ENCODE measurements at regions not wholly inside any gene's neighbourhood (a gene's known extent, or its start where the extent isn't known, plus 50 kb on each side); places are given as distances from the start of the nearest gene placed in this dataset.

DNA sequence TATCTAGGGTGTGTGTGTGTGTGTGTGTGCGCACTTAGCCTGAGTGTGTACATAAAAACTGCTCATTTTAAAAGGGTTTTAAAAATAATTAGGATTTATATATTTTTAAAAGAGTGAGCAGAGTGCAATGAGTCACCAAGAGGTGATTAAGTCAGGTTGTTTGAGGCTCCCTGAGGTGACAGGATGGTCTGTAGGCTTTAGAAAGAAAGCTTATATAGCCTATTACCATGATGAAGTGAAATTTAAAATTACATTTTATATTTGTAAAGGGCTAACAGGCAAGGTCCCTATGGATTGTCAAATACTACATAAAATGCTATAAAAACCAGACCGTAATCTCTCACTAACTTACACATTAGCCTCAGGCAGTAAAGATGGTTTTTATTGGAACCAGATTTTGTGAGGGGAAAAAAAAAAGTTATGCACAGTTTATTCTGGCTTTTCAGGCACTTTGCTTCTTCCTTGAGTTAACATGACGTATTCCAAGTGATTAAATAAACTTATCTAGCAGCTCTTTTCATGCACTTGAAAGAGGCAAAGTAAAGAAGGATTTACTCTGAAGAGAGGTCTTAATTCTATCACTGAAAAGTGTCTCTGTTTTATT lies 711.7 kb upstream of the PTBP2 start (continued):
- no peak for TF ChIP-seq BCL11B (tag by site-specific recombination; IDR thresholded peaks at IDR 0.05; ENCODE audit: low read depth)
- no peak for TF ChIP-seq ZNF596 (tag by site-specific recombination; IDR thresholded peaks at IDR 0.05)
- TF ChIP-seq ZNF184 (tag by site-specific recombination; IDR thresholded peaks at IDR 0.05): no peak
- no peak for TF ChIP-seq ZNF558 (tag by site-specific recombination; IDR thresholded peaks at IDR 0.05)
- TF ChIP-seq, protein P1, sequence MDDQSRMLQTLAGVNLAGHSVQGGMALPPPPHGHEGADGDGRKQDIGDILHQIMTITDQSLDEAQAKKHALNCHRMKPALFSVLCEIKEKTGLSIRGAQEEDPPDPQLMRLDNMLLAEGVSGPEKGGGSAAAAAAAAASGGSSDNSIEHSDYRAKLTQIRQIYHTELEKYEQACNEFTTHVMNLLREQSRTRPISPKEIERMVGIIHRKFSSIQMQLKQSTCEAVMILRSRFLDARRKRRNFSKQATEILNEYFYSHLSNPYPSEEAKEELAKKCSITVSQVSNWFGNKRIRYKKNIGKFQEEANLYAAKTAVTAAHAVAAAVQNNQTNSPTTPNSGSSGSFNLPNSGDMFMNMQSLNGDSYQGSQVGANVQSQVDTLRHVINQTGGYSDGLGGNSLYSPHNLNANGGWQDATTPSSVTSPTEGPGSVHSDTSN (CRISPR knock-in tag; IDR thresholded peaks at IDR 0.05): no peak
- TF ChIP-seq, protein P2, sequence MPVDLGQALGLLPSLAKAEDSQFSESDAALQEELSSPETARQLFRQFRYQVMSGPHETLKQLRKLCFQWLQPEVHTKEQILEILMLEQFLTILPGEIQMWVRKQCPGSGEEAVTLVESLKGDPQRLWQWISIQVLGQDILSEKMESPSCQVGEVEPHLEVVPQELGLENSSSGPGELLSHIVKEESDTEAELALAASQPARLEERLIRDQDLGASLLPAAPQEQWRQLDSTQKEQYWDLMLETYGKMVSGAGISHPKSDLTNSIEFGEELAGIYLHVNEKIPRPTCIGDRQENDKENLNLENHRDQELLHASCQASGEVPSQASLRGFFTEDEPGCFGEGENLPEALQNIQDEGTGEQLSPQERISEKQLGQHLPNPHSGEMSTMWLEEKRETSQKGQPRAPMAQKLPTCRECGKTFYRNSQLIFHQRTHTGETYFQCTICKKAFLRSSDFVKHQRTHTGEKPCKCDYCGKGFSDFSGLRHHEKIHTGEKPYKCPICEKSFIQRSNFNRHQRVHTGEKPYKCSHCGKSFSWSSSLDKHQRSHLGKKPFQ (tag by site-specific recombination; IDR thresholded peaks at IDR 0.05): no peak
- TF ChIP-seq, protein P3, sequence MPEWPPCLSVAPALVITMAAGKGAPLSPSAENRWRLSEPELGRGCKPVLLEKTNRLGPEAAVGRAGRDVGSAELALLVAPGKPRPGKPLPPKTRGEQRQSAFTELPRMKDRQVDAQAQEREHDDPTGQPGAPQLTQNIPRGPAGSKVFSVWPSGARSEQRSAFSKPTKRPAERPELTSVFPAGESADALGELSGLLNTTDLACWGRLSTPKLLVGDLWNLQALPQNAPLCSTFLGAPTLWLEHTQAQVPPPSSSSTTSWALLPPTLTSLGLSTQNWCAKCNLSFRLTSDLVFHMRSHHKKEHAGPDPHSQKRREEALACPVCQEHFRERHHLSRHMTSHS (tag by site-specific recombination; IDR thresholded peaks at IDR 0.05): no peak
- no peak for TF ChIP-seq ZIC2 (tag by site-specific recombination; IDR thresholded peaks at IDR 0.05)

DNA sequence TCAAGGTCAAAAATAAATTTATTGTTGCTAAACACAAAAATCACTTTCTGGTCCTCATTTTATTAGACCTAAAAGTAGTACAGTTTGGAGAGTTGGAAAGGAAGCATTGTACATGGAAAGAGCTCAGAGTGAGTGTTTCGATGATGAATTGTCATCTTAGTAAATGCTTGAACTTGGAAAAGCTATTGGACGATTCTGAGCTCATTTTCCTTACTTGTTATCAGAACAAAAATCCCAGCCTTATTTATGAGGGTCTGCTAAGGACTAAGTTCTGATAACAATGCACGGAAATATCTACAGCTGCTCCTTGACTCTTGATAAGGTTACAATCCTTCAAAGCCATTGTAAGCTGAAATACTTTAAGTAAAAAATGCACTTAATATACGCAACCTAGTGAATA lies 710.0 kb upstream of the PTBP2 start:
- no peak overlapping the region for H3K4me3 ChIP-seq (ENCODE audit: low read depth, low read length)
- POLR2A ChIA-PET: no interaction called here
- CTCF ChIA-PET: interaction anchor here (0.6 kb wide), 1 partner anchor 133 kb away, joined by 3 read pairs; no protein-coding TSS in a partner anchor
- no peaks in the 10 kb centered on the region for H3K4me1 ChIP-seq (ENCODE audit: control insufficient read depth, insufficient read depth, low read length)
- H3K36me3 ChIP-seq (ENCODE audit: control insufficient read depth in 2 of 2, insufficient read depth in 1 of 2, low read length in 2 of 2): no peaks in the 10 kb centered on the region
- TF ChIP-seq ZNF175 (tag by site-specific recombination; IDR thresholded peaks at IDR 0.05) (no peak), ZNF416 (tag by site-specific recombination; IDR thresholded peaks at IDR 0.05) (no peak), ZNF19 (tag by site-specific recombination; IDR thresholded peaks at IDR 0.05; ENCODE audit: low read depth) (no peak), ZNF571 (tag by site-specific recombination; IDR thresholded peaks at IDR 0.05) (no peak), ZNF140 (tag by site-specific recombination; IDR thresholded peaks at IDR 0.05) (no peak), ZNF843 (tag by site-specific recombination; IDR thresholded peaks at IDR 0.05) (no peak), ZBTB17 (tag by site-specific recombination; IDR thresholded peaks at IDR 0.05) (no peak)
- TF ChIP-seq, protein P4, sequence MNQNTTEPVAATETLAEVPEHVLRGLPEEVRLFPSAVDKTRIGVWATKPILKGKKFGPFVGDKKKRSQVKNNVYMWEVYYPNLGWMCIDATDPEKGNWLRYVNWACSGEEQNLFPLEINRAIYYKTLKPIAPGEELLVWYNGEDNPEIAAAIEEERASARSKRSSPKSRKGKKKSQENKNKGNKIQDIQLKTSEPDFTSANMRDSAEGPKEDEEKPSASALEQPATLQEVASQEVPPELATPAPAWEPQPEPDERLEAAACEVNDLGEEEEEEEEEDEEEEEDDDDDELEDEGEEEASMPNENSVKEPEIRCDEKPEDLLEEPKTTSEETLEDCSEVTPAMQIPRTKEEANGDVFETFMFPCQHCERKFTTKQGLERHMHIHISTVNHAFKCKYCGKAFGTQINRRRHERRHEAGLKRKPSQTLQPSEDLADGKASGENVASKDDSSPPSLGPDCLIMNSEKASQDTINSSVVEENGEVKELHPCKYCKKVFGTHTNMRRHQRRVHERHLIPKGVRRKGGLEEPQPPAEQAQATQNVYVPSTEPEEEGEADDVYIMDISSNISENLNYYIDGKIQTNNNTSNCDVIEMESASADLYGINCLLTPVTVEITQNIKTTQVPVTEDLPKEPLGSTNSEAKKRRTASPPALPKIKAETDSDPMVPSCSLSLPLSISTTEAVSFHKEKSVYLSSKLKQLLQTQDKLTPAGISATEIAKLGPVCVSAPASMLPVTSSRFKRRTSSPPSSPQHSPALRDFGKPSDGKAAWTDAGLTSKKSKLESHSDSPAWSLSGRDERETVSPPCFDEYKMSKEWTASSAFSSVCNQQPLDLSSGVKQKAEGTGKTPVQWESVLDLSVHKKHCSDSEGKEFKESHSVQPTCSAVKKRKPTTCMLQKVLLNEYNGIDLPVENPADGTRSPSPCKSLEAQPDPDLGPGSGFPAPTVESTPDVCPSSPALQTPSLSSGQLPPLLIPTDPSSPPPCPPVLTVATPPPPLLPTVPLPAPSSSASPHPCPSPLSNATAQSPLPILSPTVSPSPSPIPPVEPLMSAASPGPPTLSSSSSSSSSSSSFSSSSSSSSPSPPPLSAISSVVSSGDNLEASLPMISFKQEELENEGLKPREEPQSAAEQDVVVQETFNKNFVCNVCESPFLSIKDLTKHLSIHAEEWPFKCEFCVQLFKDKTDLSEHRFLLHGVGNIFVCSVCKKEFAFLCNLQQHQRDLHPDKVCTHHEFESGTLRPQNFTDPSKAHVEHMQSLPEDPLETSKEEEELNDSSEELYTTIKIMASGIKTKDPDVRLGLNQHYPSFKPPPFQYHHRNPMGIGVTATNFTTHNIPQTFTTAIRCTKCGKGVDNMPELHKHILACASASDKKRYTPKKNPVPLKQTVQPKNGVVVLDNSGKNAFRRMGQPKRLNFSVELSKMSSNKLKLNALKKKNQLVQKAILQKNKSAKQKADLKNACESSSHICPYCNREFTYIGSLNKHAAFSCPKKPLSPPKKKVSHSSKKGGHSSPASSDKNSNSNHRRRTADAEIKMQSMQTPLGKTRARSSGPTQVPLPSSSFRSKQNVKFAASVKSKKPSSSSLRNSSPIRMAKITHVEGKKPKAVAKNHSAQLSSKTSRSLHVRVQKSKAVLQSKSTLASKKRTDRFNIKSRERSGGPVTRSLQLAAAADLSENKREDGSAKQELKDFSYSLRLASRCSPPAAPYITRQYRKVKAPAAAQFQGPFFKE (tag by site-specific recombination; IDR thresholded peaks at IDR 0.05; ENCODE audit: borderline replicate concordance): no peak
- no peaks in the 10 kb centered on the region for H3K9me3 ChIP-seq (ENCODE audit: control insufficient read depth, insufficient read depth, low read depth, low read length)
- H3K27ac ChIP-seq (ENCODE audit: extremely low read depth, low read depth, low read length): no peak overlapping the region

Measured in HEK293 (cell line).